ENCODE measurements at regions not wholly inside any gene's neighbourhood (a gene's known extent, or its start where the extent isn't known, plus 50 kb on each side); places are given as distances from the start of the nearest gene placed in this dataset.

DNA sequence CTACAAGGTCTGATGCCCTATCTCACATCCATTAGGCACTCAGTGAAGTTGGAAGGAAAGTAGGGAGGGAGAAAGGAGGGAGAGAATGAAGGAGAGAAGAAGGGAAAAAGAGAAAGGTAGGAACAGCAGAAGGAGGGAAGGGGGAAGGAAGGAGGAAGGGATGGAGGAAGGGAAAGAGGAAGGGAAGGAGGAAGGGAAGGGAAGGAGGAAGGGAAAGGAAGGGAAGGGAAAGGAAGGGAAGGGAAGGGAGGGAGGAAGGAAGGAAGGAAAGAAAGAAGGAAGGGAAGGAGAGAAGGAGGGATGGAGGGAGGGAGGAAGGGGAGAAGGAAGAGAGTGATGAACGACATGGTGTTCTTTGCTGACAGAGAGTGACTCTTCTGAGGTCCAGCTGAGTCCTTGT lies 468.9 kb upstream of the MYT1L start:
- Histone ChIP-seq H4K20me1 (ENCODE audit: low read depth, low read length) (no peaks in the 10 kb centered on the region), H3K9me2 (replicated peaks; ENCODE audit: insufficient read depth, low read length) (no peaks in the 10 kb centered on the region), H3K9ac (ENCODE audit: low read length) (no peak overlapping the region), H3K4me2 (ENCODE audit: low read depth, low read length, poor library complexity, severe bottlenecking) (no peak overlapping the region), H3K79me2 (ENCODE audit: insufficient read depth, low read length) (no peaks in the 10 kb centered on the region), H2AFZ (ENCODE audit: low read depth, low read length, severe bottlenecking) (no peak overlapping the region), H3K4me3 (ENCODE audit: insufficient read depth, low read length, poor library complexity, severe bottlenecking) (no peak overlapping the region), H3K27me3 (ENCODE audit: low read length) (no peaks in the 10 kb centered on the region), H3K9me3 (ENCODE audit: insufficient read depth, low read length) (no peaks in the 10 kb centered on the region), H3K36me3 (ENCODE audit: low read length) (no peaks in the 10 kb centered on the region), H3K27ac (ENCODE audit: low read depth, low read length) (no peak overlapping the region), H3F3A (ENCODE audit: insufficient read depth) (no peaks in the 10 kb centered on the region)
- TF ChIP-seq, protein P1, sequence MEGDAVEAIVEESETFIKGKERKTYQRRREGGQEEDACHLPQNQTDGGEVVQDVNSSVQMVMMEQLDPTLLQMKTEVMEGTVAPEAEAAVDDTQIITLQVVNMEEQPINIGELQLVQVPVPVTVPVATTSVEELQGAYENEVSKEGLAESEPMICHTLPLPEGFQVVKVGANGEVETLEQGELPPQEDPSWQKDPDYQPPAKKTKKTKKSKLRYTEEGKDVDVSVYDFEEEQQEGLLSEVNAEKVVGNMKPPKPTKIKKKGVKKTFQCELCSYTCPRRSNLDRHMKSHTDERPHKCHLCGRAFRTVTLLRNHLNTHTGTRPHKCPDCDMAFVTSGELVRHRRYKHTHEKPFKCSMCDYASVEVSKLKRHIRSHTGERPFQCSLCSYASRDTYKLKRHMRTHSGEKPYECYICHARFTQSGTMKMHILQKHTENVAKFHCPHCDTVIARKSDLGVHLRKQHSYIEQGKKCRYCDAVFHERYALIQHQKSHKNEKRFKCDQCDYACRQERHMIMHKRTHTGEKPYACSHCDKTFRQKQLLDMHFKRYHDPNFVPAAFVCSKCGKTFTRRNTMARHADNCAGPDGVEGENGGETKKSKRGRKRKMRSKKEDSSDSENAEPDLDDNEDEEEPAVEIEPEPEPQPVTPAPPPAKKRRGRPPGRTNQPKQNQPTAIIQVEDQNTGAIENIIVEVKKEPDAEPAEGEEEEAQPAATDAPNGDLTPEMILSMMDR (IDR thresholded peaks at IDR 0.05; ENCODE audit: insufficient read depth, low read length, poor library complexity, severe bottlenecking) = no peak
- no peak for TF ChIP-seq EZH2phosphoT487 (conservative IDR thresholded peaks at IDR 0.05; ENCODE audit: low read length)

DNA sequence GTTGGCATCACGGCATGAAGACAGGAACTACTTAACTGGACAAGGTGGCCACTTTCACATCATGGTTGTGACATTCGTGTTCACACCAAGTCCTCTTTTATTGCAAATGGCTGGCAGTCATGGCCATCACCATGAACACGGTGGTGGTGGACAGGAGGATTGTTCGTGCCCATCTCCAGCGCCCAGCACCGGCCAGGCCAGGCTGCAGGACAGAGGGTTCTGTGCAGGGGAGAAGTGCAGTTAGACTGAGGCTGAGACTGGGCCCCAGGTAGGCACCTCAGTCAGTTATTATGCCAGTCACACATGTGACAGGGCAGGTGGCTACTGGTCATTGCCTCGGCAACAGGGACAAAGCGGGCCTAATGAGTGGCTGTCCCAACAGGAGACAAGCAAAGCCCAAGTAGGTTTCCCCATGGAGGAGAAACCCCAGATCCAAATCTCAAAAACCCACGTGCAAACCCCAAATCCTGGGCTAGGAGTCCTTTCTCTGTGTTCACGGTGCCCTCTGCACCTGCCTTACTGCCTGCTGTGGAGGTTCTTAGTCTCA lies 468.1 kb upstream of the MYT1L start:
- Histone ChIP-seq H4K20me1 (ENCODE audit: low read depth, low read length) (no peaks in the 10 kb centered on the region), H3K4me2 (ENCODE audit: low read depth, low read length, poor library complexity, severe bottlenecking) (no peak overlapping the region), H3K27ac (ENCODE audit: low read depth, low read length) (no peak overlapping the region), H3K79me2 (ENCODE audit: insufficient read depth, low read length) (no peaks in the 10 kb centered on the region), H3F3A (ENCODE audit: insufficient read depth) (no peaks in the 10 kb centered on the region), H3K27me3 (ENCODE audit: low read length) (no peaks in the 10 kb centered on the region), H2AFZ (ENCODE audit: low read depth, low read length, severe bottlenecking) (no peak overlapping the region), H3K36me3 (ENCODE audit: low read length) (no peaks in the 10 kb centered on the region), H3K9me3 (ENCODE audit: insufficient read depth, low read length) (no peaks in the 10 kb centered on the region), H3K4me3 (ENCODE audit: insufficient read depth, low read length, poor library complexity, severe bottlenecking) (no peak overlapping the region), H3K9me2 (replicated peaks; ENCODE audit: insufficient read depth, low read length) (no peaks in the 10 kb centered on the region), H3K9ac (ENCODE audit: low read length) (no peak overlapping the region)
- TF ChIP-seq, protein P1 (IDR thresholded peaks at IDR 0.05; ENCODE audit: insufficient read depth, low read length, poor library complexity, severe bottlenecking) = no peak
- no peak for TF ChIP-seq EZH2phosphoT487 (conservative IDR thresholded peaks at IDR 0.05; ENCODE audit: low read length)

DNA sequence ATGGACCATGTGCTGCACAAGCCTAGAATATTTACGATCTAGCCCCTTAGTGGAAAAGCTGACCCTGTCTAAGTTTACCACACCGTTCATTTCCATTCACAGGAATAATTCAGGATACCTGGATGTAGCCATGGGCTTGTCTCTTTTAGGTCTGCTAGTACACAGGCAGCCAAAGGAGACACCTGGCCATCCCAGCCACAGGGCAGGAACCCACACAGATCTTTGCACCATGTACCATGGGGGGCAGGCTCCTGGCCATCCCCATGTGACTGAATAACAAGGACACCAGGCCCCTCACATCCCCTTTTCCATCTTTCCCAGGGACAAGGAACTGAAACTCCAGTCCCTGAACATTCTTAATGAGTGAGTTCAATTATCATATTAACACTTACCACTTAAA lies 467.3 kb upstream of the MYT1L start:
- H3F3A ChIP-seq (ENCODE audit: insufficient read depth) = no peaks in the 10 kb centered on the region
- no peaks in the 10 kb centered on the region for H4K20me1 ChIP-seq (ENCODE audit: low read depth, low read length)
- no peak overlapping the region for H2AFZ ChIP-seq (ENCODE audit: low read depth, low read length, severe bottlenecking)
- H3K9me2 ChIP-seq (replicated peaks; ENCODE audit: insufficient read depth, low read length) = no peaks in the 10 kb centered on the region
- H3K27ac ChIP-seq (ENCODE audit: low read depth, low read length) = no peak overlapping the region
- no peaks in the 10 kb centered on the region for H3K9me3 ChIP-seq (ENCODE audit: insufficient read depth, low read length)
- H3K36me3 ChIP-seq (ENCODE audit: low read length) = no peaks in the 10 kb centered on the region
- no peak for TF ChIP-seq EZH2phosphoT487 (conservative IDR thresholded peaks at IDR 0.05; ENCODE audit: low read length)
- TF ChIP-seq, protein P1 (IDR thresholded peaks at IDR 0.05; ENCODE audit: insufficient read depth, low read length, poor library complexity, severe bottlenecking) = no peak
- no peaks in the 10 kb centered on the region for H3K79me2 ChIP-seq (ENCODE audit: insufficient read depth, low read length)
- no peak overlapping the region for H3K9ac ChIP-seq (ENCODE audit: low read length)
- no peaks in the 10 kb centered on the region for H3K27me3 ChIP-seq (ENCODE audit: low read length)
- H3K4me2 ChIP-seq (ENCODE audit: low read depth, low read length, poor library complexity, severe bottlenecking) = no peak overlapping the region
- no peak overlapping the region for H3K4me3 ChIP-seq (ENCODE audit: insufficient read depth, low read length, poor library complexity, severe bottlenecking)

Measured in SU-DHL-6 (cell line).